H9 (cell line): ENCODE measurements at regions not wholly inside any gene's neighbourhood (a gene's known extent, or its start where the extent isn't known, plus 50 kb on each side); places are given as distances from the start of the nearest gene placed in this dataset.

Experiments
- DNase-seq: peaks from one replicate; pipeline ENCODE4 v3.0.0-alpha.2; 2017
- H2AFZ ChIP-seq: one replicate; pipeline ENCODE4 v1.6.1; 2013; ENCODE audit warnings: mild to moderate bottlenecking, low read length, control low read depth, moderate library complexity
- H2AK5ac ChIP-seq: 2 replicates; pipeline ENCODE4 v1.6.1; 2013; ENCODE audit warnings: low read length, control low read depth, mixed read lengths; ENCODE audit not compliant: insufficient read length
- H2BK120ac ChIP-seq: one replicate; pipeline ENCODE4 v1.6.1; 2013; ENCODE audit warnings: low read depth, mild to moderate bottlenecking, low read length, control low read depth, inconsistent platforms; ENCODE audit not compliant: poor library complexity, severe bottlenecking
- H2BK12ac ChIP-seq: 2 replicates; pipeline ENCODE4 v1.6.1; 2013; ENCODE audit warnings: low read length, control low read depth, mixed read lengths, low read depth; ENCODE audit not compliant: insufficient read length
- H2BK15ac ChIP-seq: 2 replicates; pipeline ENCODE4 v1.6.1; 2013; ENCODE audit warnings: low read depth, low read length, control low read depth
- H2BK20ac ChIP-seq: one replicate; pipeline ENCODE4 v1.6.1; 2013; ENCODE audit warnings: low read depth, mild to moderate bottlenecking, low read length, control low read depth, inconsistent platforms; ENCODE audit not compliant: poor library complexity, severe bottlenecking
- H2BK5ac ChIP-seq: 2 replicates; pipeline ENCODE4 v1.6.1; 2013; ENCODE audit warnings: low read length, control low read depth, mixed read lengths; ENCODE audit not compliant: insufficient read length
- H3K14ac ChIP-seq: 2 replicates; pipeline ENCODE4 v1.6.1; 2013; ENCODE audit warnings: low read length, control low read depth; ENCODE audit not compliant: insufficient read depth
- H3K18ac ChIP-seq: 2 replicates; pipeline ENCODE4 v1.6.1; 2013; ENCODE audit warnings: low read depth, mild to moderate bottlenecking, mixed read lengths, low read length, control low read depth; ENCODE audit not compliant: insufficient read length
- H3K23ac ChIP-seq: 2 replicates; pipeline ENCODE4 v1.6.1; 2013; ENCODE audit warnings: low read length, control low read depth, mixed read lengths, low read depth; ENCODE audit not compliant: insufficient read length
- H3K23me2 ChIP-seq: 2 replicates; pipeline ENCODE4 v1.6.1; 2013; ENCODE audit warnings: low read depth, mild to moderate bottlenecking, mixed read lengths, low read length, control low read depth; ENCODE audit not compliant: insufficient read length, poor library complexity, severe bottlenecking
- H3K27ac ChIP-seq: 2 replicates; pipeline ENCODE4 v1.5.1; 2013; ENCODE audit warnings: low read length, control low read depth, mixed read lengths, low read depth; ENCODE audit not compliant: insufficient read length
- H3K27me3 ChIP-seq: 2 replicates; pipeline ENCODE4 v1.6.1; 2013; ENCODE audit warnings: low read length, control low read depth, inconsistent platforms; ENCODE audit not compliant: insufficient read depth
- H3K4ac ChIP-seq: 2 replicates; pipeline ENCODE4 v1.6.1; 2013; ENCODE audit warnings: low read depth, mild to moderate bottlenecking, control low read depth, inconsistent platforms, low read length, moderate library complexity
- H3K4me1 ChIP-seq: 2 replicates; pipeline ENCODE4 v1.6.1; 2013; ENCODE audit warnings: low read length, control low read depth, inconsistent platforms; ENCODE audit not compliant: insufficient read depth
- H3K4me2 ChIP-seq: 2 replicates; pipeline ENCODE4 v1.6.1; 2013; ENCODE audit warnings: low read length, control low read depth, mixed read lengths; ENCODE audit not compliant: insufficient read length, insufficient read depth
- H3K56ac ChIP-seq: 2 replicates; pipeline ENCODE4 v1.6.1; 2013; ENCODE audit warnings: low read depth, mild to moderate bottlenecking, mixed read lengths, low read length, control low read depth; ENCODE audit not compliant: insufficient read length
- H3K79me1 ChIP-seq: 2 replicates; pipeline ENCODE4 v1.6.1; 2013; ENCODE audit warnings: low read depth, mild to moderate bottlenecking, moderate library complexity, low read length, control low read depth, inconsistent platforms; ENCODE audit not compliant: insufficient read depth, poor library complexity, severe bottlenecking
- H3K79me2 ChIP-seq: 2 replicates; pipeline ENCODE4 v1.6.1; 2013; ENCODE audit warnings: low read length, control low read depth, inconsistent platforms; ENCODE audit not compliant: insufficient read depth
- H3K9ac ChIP-seq: 2 replicates; pipeline ENCODE4 v1.6.1; 2013; ENCODE audit warnings: low read length, control low read depth, mixed read lengths; ENCODE audit not compliant: insufficient read length; ENCODE audit errors: extremely low read depth
- H3K9me3 ChIP-seq: one replicate; pipeline ENCODE4 v1.6.1; 2013; ENCODE audit warnings: low read depth, low read length, inconsistent platforms; ENCODE audit not compliant: control insufficient read depth
- H3T11ph ChIP-seq: one replicate; pipeline ENCODE4 v1.6.1; 2013; ENCODE audit warnings: mild to moderate bottlenecking, low read length, control low read depth, inconsistent platforms
- H4K20me1 ChIP-seq: one replicate; pipeline ENCODE4 v1.6.1; 2013; ENCODE audit not compliant: control insufficient read depth, insufficient read length, insufficient read depth
- H4K5ac ChIP-seq: 2 replicates; pipeline ENCODE4 v1.6.1; 2013; ENCODE audit warnings: low read depth, mild to moderate bottlenecking, mixed read lengths, low read length, control low read depth; ENCODE audit not compliant: insufficient read length
- H4K8ac ChIP-seq: replicated peaks from 2 replicates; pipeline ENCODE4 v1.6.1; 2013; ENCODE audit warnings: low read length, control low read depth, mixed read lengths, low read depth; ENCODE audit not compliant: insufficient read length
- H4K91ac ChIP-seq: 2 replicates; pipeline ENCODE4 v1.6.1; 2013; ENCODE audit warnings: low read depth, mild to moderate bottlenecking, moderate library complexity, mixed read lengths, low read length, control low read depth; ENCODE audit not compliant: insufficient read length
- H3K27ac Mint-ChIP-seq, 3 experiments: 2 replicates in 2 of 3; 3 replicates in 1 of 3; pipeline ENCODE4 v1.8.0; 2020 to 2021; ENCODE audit warnings: mixed read lengths in 3 of 3, mild to moderate bottlenecking in 1 of 3, moderate library complexity in 1 of 3
- H3K27me3 Mint-ChIP-seq: 2 replicates; pipeline ENCODE4 v1.8.0; 2021; ENCODE audit warnings: low read depth, mild to moderate bottlenecking, moderate library complexity, mixed read lengths
- H3K36me3 Mint-ChIP-seq, 3 experiments: 2 replicates in 2 of 3; 3 replicates in 1 of 3; pipeline ENCODE4 v1.8.0; 2020 to 2021; ENCODE audit warnings: low read depth in 3 of 3, mixed read lengths in 3 of 3; ENCODE audit not compliant: insufficient read depth in 1 of 3
- H3K4me1 Mint-ChIP-seq, 2 experiments: 2 replicates each; pipeline ENCODE4 v1.8.0; 2020; ENCODE audit warnings: mixed read lengths in 2 of 2
- H3K4me3 Mint-ChIP-seq, 2 experiments: 2 replicates in 1 of 2; 3 replicates in 1 of 2; pipeline ENCODE4 v1.8.0; 2020 to 2021; ENCODE audit warnings: mild to moderate bottlenecking in 2 of 2, mixed read lengths in 2 of 2, moderate library complexity in 1 of 2
- H3K9me3 Mint-ChIP-seq, 2 experiments: 2 replicates in 1 of 2; 3 replicates in 1 of 2; pipeline ENCODE4 v1.8.0; 2020; ENCODE audit warnings: mild to moderate bottlenecking in 2 of 2, mixed read lengths in 2 of 2, moderate library complexity in 1 of 2
- CTCF ChIP-seq: fragments of 200-600 bp; sonication (generic); conservative IDR thresholded peaks from 3 replicates; pipeline ENCODE4 v1.8.0; 2021; ENCODE audit warnings: antibody characterized with exemption, mild to moderate bottlenecking

GRCh38 chr5:112005623-112005930 is 248.6 kb upstream of the NREP start:
- Histone ChIP-seq H2BK15ac (no peak overlapping the region), H3K23me2 (no peaks in the 10 kb centered on the region)

More at GRCh38 chr5:112005623-112005930, 248.6 kb upstream of the NREP start:
- Histone ChIP-seq H4K8ac (no peak overlapping the region), H3K79me2 (no peaks in the 10 kb centered on the region), H2BK20ac (no peak overlapping the region), H3K79me1 (no peaks in the 10 kb centered on the region), H2AFZ (no peak overlapping the region), H3K27me3 (no peaks in the 10 kb centered on the region), H4K91ac (no peak overlapping the region), H2BK120ac (no peak overlapping the region), H3K27ac (no peak overlapping the region), H3K14ac (no peak overlapping the region), H3T11ph (no peak overlapping the region), H3K18ac (no peak overlapping the region), H3K9ac (no peak overlapping the region), H2BK5ac (no peak overlapping the region), H2BK12ac (no peak overlapping the region), H3K4me1 (no peaks in the 10 kb centered on the region; the same call in 1 of the 2 replicates), H3K56ac (no peak overlapping the region), H2AK5ac (no peak overlapping the region), H3K23ac (no peak overlapping the region), H3K9me3 (no peaks in the 10 kb centered on the region), H3K4ac (no peak overlapping the region), H3K4me2 (no peak overlapping the region), H4K20me1 (no peaks in the 10 kb centered on the region), H4K5ac (no peak overlapping the region)
- Mint-ChIP-seq H3K9me3 (no peaks in the 10 kb centered on the region), H3K4me3 (no peak overlapping the region), H3K27ac (no peak overlapping the region), H3K4me1 (0 out of 4 replicates have a peak, but pooled peaks cover 0 to 2% of the 10 kb centered on the region in 2 experiments), H3K27me3 (no peaks in the 10 kb centered on the region), H3K36me3 (no peaks in the 10 kb centered on the region)
- no peak for DNase-seq
- no peak for TF ChIP-seq CTCF
